Calu3 (cell line): ENCODE measurements at regions not wholly inside any gene's neighbourhood (a gene's known extent, or its start where the extent isn't known, plus 50 kb on each side); places are given as distances from the start of the nearest gene placed in this dataset.

ENCODE experiments used
- BruUV-seq: library from RNA; stranded (reverse); fragments of 400-500 nt; replicated peaks from 2 replicates; lab custom pipeline; 2021; lab: Mats Ljungman, UMichigan
- CTCF ChIA-PET: fragments of 300-600 bp; sonication (Branson Sonifier 250); formaldehyde crosslinking; loops from one replicate; lab custom pipeline; 2022; ENCODE audit warnings: antibody characterized with exemption; lab: Charles Lee
- DNase-seq: peaks from one replicate; pipeline ENCODE4 v3.0.0; 2022
- H3K27ac Mint-ChIP-seq: one replicate; pipeline ENCODE4 v1.8.0; 2022; ENCODE audit warnings: mixed read lengths; ENCODE audit not compliant: unreplicated experiment
- H3K27me3 Mint-ChIP-seq: one replicate; pipeline ENCODE4 v1.8.0; 2022; ENCODE audit warnings: mixed read lengths; ENCODE audit not compliant: unreplicated experiment
- H3K36me3 Mint-ChIP-seq: one replicate; pipeline ENCODE4 v1.8.0; 2022; ENCODE audit warnings: mild to moderate bottlenecking, moderate library complexity, mixed read lengths; ENCODE audit not compliant: insufficient read depth, unreplicated experiment
- H3K4me1 Mint-ChIP-seq: one replicate; pipeline ENCODE4 v1.8.0; 2022; ENCODE audit warnings: mild to moderate bottlenecking, low read depth, mixed read lengths; ENCODE audit not compliant: unreplicated experiment
- H3K4me3 Mint-ChIP-seq: one replicate; pipeline ENCODE4 v1.8.0; 2022; ENCODE audit warnings: mild to moderate bottlenecking, low read depth, moderate library complexity, mixed read lengths; ENCODE audit not compliant: unreplicated experiment
- H3K9me3 Mint-ChIP-seq: one replicate; pipeline ENCODE4 v1.8.0; 2022; ENCODE audit warnings: low read depth, mixed read lengths; ENCODE audit not compliant: unreplicated experiment
- CTCF ChIP-seq: fragments of 200-600 bp; IDR thresholded peaks from one replicate; pipeline ENCODE4 v1.8.0; 2022; ENCODE audit warnings: antibody characterized with exemption; ENCODE audit not compliant: unreplicated experiment
- intact Hi-C: fragments of 100-400 bp; cut with micrococcal nuclease; formaldehyde crosslinking; loops from one replicate; pipeline ENCODE4 v1.10.0; 2022; ENCODE audit not compliant: unreplicated experiment

GRCh38 chr4:19577097-19577496 is 674.6 kb upstream of the SLIT2 start:
- no peaks in the 10 kb centered on the region for H3K27me3 Mint-ChIP-seq
- H3K4me3 Mint-ChIP-seq = no peak overlapping the region
- DNase-seq = no peak
- TF ChIP-seq CTCF = no peak
- H3K4me1 Mint-ChIP-seq = no peaks in the 10 kb centered on the region
- BruUV-seq = no TSS peak
- no peaks in the 10 kb centered on the region for H3K9me3 Mint-ChIP-seq
- intact Hi-C loops = no loop called here
- H3K27ac Mint-ChIP-seq = no peak overlapping the region
- CTCF ChIA-PET = no interaction called here
- no peaks in the 10 kb centered on the region for H3K36me3 Mint-ChIP-seq

- H3K4me1 Mint-ChIP-seq = no peaks in the 10 kb centered on the region
- no TSS peak for BruUV-seq
- no peaks in the 10 kb centered on the region for H3K9me3 Mint-ChIP-seq
- H3K27ac Mint-ChIP-seq = no peak overlapping the region
- CTCF ChIA-PET = no interaction called here
- H3K27me3 Mint-ChIP-seq = no peaks in the 10 kb centered on the region
- H3K36me3 Mint-ChIP-seq = no peaks in the 10 kb centered on the region
- DNase-seq = no peak
- intact Hi-C loops = no loop called here
- no peak overlapping the region for H3K4me3 Mint-ChIP-seq
- TF ChIP-seq CTCF = no peak
Observed at GRCh38 chr4:19575924-19576323, 675.8 kb upstream of the SLIT2 start.

GRCh38 chr4:19566041-19566440 is 685.7 kb upstream of the SLIT2 start:
- no TSS peak for BruUV-seq
- Mint-ChIP-seq H3K4me3 (no peak overlapping the region), H3K27ac (no peak overlapping the region), H3K4me1 (no peaks in the 10 kb centered on the region), H3K9me3 (peaks cover 9% of the 10 kb centered on the region), H3K36me3 (no peaks in the 10 kb centered on the region), H3K27me3 (no peaks in the 10 kb centered on the region)
- CTCF ChIA-PET = no interaction called here
- DNase-seq = no peak
- TF ChIP-seq CTCF = no peak
- intact Hi-C loops = no loop called here

GRCh38 chr4:19562456-19562855 is 689.2 kb upstream of the SLIT2 start:
- intact Hi-C loops = no loop called here
- Mint-ChIP-seq H3K36me3 (no peaks in the 10 kb centered on the region), H3K4me3 (no peak overlapping the region), H3K4me1 (peaks cover 2% of the 10 kb centered on the region), H3K9me3 (peaks cover 9% of the 10 kb centered on the region), H3K27me3 (no peaks in the 10 kb centered on the region), H3K27ac (no peak overlapping the region)
- BruUV-seq = no TSS peak
- TF ChIP-seq CTCF = no peak
- CTCF ChIA-PET = no interaction called here
- no peak for DNase-seq
